ENCODE measurements at regions not wholly inside any gene's neighbourhood (a gene's known extent, or its start where the extent isn't known, plus 50 kb on each side); places are given as distances from the start of the nearest gene placed in this dataset.

DNA sequence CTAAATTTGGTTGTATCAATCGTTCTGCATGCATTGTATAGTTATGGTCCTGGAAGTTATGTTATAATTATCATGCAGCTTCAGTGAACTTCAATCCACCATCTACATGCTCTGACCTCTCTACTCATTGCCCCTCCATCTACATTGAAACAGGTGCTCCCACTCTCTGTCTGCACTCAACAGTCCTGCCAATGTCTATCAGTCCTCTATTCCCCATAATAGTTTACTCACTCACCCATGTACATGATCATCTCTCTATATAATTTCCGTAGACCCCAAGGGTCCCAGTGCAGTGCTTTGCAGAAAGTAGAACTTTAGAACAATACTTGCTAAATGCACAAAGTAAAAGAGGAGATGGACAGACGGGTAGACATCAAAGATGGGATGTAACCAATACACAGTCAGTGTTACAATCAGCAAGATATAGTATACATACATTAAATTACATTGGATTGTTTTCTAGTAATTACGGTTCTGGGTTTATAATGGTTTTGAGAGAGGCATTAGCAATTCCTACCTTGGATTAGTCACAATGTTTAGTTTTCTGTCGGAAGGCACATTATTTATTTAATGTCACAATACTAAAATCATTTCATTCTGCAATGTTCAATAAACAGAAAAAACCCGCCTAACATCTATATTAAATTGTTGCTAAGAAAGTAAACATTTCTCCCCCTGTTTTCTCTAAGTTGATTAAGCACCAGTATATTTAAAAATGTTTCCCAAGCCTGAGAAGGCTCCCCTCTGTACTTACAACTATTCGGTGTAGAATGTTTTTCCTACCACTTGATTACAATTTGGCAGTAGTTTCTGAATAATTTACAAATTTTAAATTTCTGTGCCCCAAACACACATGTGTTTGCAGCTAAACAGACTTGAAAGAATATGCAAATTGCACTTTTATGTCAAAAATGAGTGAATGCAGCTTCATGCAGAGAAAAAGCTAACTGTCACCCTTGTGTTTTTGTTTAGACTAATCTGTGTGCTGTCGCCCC, 94.4 kb upstream of the SIX2 start:
- TF ChIP-seq SMC3 (IDR thresholded peaks at IDR 0.05) (no peak), POLR2A (IDR thresholded peaks at IDR 0.05; ENCODE audit: low read length) (no peak), CEBPB (IDR thresholded peaks at IDR 0.05) (no peak)
- TF ChIP-seq, protein P1, sequence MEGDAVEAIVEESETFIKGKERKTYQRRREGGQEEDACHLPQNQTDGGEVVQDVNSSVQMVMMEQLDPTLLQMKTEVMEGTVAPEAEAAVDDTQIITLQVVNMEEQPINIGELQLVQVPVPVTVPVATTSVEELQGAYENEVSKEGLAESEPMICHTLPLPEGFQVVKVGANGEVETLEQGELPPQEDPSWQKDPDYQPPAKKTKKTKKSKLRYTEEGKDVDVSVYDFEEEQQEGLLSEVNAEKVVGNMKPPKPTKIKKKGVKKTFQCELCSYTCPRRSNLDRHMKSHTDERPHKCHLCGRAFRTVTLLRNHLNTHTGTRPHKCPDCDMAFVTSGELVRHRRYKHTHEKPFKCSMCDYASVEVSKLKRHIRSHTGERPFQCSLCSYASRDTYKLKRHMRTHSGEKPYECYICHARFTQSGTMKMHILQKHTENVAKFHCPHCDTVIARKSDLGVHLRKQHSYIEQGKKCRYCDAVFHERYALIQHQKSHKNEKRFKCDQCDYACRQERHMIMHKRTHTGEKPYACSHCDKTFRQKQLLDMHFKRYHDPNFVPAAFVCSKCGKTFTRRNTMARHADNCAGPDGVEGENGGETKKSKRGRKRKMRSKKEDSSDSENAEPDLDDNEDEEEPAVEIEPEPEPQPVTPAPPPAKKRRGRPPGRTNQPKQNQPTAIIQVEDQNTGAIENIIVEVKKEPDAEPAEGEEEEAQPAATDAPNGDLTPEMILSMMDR (IDR thresholded peaks at IDR 0.05), result no peak

Data from A549 (cell line).